Natural killer cell (primary cell): ENCODE measurements at regions not wholly inside any gene's neighbourhood (a gene's known extent, or its start where the extent isn't known, plus 50 kb on each side); places are given as distances from the start of the nearest gene placed in this dataset.

Experiments used
- ATAC-seq, 3 donors: fragments of 150-1000 bp in 2 of 3; fragments of 200-7000 bp in 1 of 3; cut with Tn5 transposase; 1 replicate in 1 of 3; 2 replicates in 2 of 3; pipeline ENCODE4 v1.10.0; 2021; ENCODE audit warnings: mild to moderate bottlenecking in 2 of 3, moderate library complexity in 2 of 3
- DNase-seq, 2 donors: peaks; one replicate each; pipeline versions ENCODE4 v3.0.0 to v3.0.0-alpha.2; 2013 to 2021; ENCODE audit warnings: mixed read lengths in 1 of 2
- H3K27ac ChIP-seq: one replicate; pipeline ENCODE4 v1.5.1; 2013; ENCODE audit warnings: mild to moderate bottlenecking, low read length
- H3K27me3 ChIP-seq: one replicate; pipeline ENCODE4 v1.6.1; 2013; ENCODE audit warnings: low read length; ENCODE audit not compliant: control insufficient read depth, insufficient read depth
- H3K36me3 ChIP-seq: one replicate; pipeline ENCODE4 v1.6.1; 2013; ENCODE audit warnings: low read length; ENCODE audit not compliant: control insufficient read depth, insufficient read depth
- H3K4me1 ChIP-seq: one replicate; pipeline ENCODE4 v1.6.1; 2013; ENCODE audit warnings: low read length; ENCODE audit not compliant: control insufficient read depth, insufficient read depth
- H3K4me3 ChIP-seq: one replicate; pipeline ENCODE4 v1.5.1; 2013; ENCODE audit warnings: low read length
- H3K9me3 ChIP-seq: one replicate; pipeline ENCODE4 v1.6.1; 2013; ENCODE audit warnings: low read length; ENCODE audit not compliant: control insufficient read depth, insufficient read depth
- H3K27ac Mint-ChIP-seq, 2 donors: one replicate each; pipeline ENCODE4 v1.8.0; 2022; ENCODE audit warnings: mild to moderate bottlenecking in 2 of 2, mixed read lengths in 2 of 2, moderate library complexity in 1 of 2
- H3K27me3 Mint-ChIP-seq, 2 donors: one replicate each; pipeline ENCODE4 v1.8.0; 2022; ENCODE audit warnings: low read depth in 2 of 2, mixed read lengths in 2 of 2
- H3K36me3 Mint-ChIP-seq: one replicate; pipeline ENCODE4 v1.8.0; 2022; ENCODE audit warnings: mixed read lengths
- H3K4me1 Mint-ChIP-seq, 2 donors: one replicate each; pipeline ENCODE4 v1.8.0; 2022; ENCODE audit warnings: mixed read lengths in 2 of 2
- H3K4me3 Mint-ChIP-seq: one replicate; pipeline ENCODE4 v1.8.0; 2022; ENCODE audit warnings: mild to moderate bottlenecking, moderate library complexity, mixed read lengths
- H3K9me3 Mint-ChIP-seq, 2 donors: one replicate each; pipeline ENCODE4 v1.8.0; 2022; ENCODE audit warnings: mixed read lengths in 2 of 2
- WGBS: methylation state at CpG from one replicate; pipeline ENCODE4 v1.1.7; 2013; ENCODE audit warnings: missing lambda C conversion rate; ENCODE audit not compliant: insufficient coverage; 5-methylcytosine and 5-hydroxymethylcytosine counted together
- intact Hi-C: fragments of 100-400 bp; cut with micrococcal nuclease; formaldehyde crosslinking; loops from one replicate; pipeline ENCODE4 v1.14.2; 2022
- TF ChIP-seq, protein P1 (sequence below): fragments of 200-600 bp; IDR thresholded peaks from one replicate; pipeline ENCODE4 v1.8.0; 2022; ENCODE audit warnings: antibody characterized with exemption

- DNase-seq (no peak), ATAC-seq (no peak)
- Mint-ChIP-seq H3K4me3 (no peak overlapping the region), H3K4me1 (no peaks in the 10 kb centered on the region), H3K27me3 (no peaks in the 10 kb centered on the region), H3K9me3 (no peaks in the 10 kb centered on the region), H3K27ac (no peak overlapping the region), H3K36me3 (no peaks in the 10 kb centered on the region)
- intact Hi-C loops, result no loop called here
- Histone ChIP-seq H3K9me3 (no peaks in the 10 kb centered on the region), H3K4me1 (no peaks in the 10 kb centered on the region), H3K36me3 (no peaks in the 10 kb centered on the region), H3K27ac (no peak overlapping the region), H3K27me3 (no peaks in the 10 kb centered on the region), H3K4me3 (no peak overlapping the region)
- 95% methylated on average over 11 of the region's 11 CpGs for WGBS
- TF ChIP-seq, protein P1, sequence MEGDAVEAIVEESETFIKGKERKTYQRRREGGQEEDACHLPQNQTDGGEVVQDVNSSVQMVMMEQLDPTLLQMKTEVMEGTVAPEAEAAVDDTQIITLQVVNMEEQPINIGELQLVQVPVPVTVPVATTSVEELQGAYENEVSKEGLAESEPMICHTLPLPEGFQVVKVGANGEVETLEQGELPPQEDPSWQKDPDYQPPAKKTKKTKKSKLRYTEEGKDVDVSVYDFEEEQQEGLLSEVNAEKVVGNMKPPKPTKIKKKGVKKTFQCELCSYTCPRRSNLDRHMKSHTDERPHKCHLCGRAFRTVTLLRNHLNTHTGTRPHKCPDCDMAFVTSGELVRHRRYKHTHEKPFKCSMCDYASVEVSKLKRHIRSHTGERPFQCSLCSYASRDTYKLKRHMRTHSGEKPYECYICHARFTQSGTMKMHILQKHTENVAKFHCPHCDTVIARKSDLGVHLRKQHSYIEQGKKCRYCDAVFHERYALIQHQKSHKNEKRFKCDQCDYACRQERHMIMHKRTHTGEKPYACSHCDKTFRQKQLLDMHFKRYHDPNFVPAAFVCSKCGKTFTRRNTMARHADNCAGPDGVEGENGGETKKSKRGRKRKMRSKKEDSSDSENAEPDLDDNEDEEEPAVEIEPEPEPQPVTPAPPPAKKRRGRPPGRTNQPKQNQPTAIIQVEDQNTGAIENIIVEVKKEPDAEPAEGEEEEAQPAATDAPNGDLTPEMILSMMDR, result no peak
These were observed 109.6 kb upstream of the FAM20C start for GRCh38 chr7:82757-83155.

DNA sequence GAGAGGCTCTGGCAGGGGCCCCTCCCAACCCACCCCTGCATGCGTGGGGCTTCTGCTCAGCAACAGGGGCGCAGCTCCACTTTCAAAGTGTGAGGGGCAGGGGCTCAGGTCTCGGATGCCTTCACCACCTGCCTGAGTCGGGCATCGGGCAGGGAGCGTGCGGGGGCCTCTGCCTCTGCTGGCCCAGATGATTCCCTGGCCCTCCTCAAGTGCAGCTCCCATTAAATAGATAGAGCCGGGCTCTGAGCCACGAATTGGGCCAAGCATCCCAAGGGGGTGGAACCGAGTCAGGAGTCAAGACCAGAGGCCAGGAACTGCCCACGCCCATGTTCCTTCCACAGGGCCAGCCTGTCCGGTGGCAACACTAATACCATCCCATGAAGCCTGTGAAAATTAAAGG, 108.9 kb upstream of the FAM20C start:
- TF ChIP-seq, protein P1, result no peak
- Histone ChIP-seq H3K27ac (no peak overlapping the region), H3K9me3 (no peaks in the 10 kb centered on the region), H3K36me3 (no peaks in the 10 kb centered on the region), H3K4me3 (no peak overlapping the region), H3K4me1 (no peaks in the 10 kb centered on the region), H3K27me3 (no peaks in the 10 kb centered on the region)
- intact Hi-C loops, result no loop called here
- H3K36me3 Mint-ChIP-seq, result no peaks in the 10 kb centered on the region
- ATAC-seq, result no peak
- no peak overlapping the region for H3K4me3 Mint-ChIP-seq
- no peak overlapping the region for H3K27ac Mint-ChIP-seq
- no peaks in the 10 kb centered on the region for H3K4me1 Mint-ChIP-seq
- H3K9me3 Mint-ChIP-seq, result no peaks in the 10 kb centered on the region
- WGBS, result 91% methylated on average over 12 of the region's 12 CpGs
- no peak for DNase-seq
- H3K27me3 Mint-ChIP-seq, result no peaks in the 10 kb centered on the region

- Mint-ChIP-seq H3K27me3 (no peaks in the 10 kb centered on the region), H3K36me3 (no peaks in the 10 kb centered on the region), H3K4me1 (peaks cover 0 to 5% of the 10 kb centered on the region in 2 donors), H3K9me3 (no peaks in the 10 kb centered on the region), H3K27ac (no peak overlapping the region), H3K4me3 (no peak overlapping the region)
- WGBS, result 87% methylated on average over 25 of the region's 25 CpGs
- TF ChIP-seq, protein P1, result no peak
- Histone ChIP-seq H3K27me3 (no peaks in the 10 kb centered on the region), H3K36me3 (no peaks in the 10 kb centered on the region), H3K27ac (no peak overlapping the region), H3K4me1 (peaks cover 4% of the 10 kb centered on the region), H3K9me3 (no peaks in the 10 kb centered on the region), H3K4me3 (no peak overlapping the region)
- intact Hi-C loops, result no loop called here
- ATAC-seq (no peak), DNase-seq (no peak)
These were observed 108.3 kb upstream of the FAM20C start for GRCh38 chr7:83861-84632.

GRCh38 chr7:84633-85020, 107.7 kb upstream of the FAM20C start:
- ATAC-seq, result no peak
- WGBS, result 84% methylated on average over 11 of the region's 11 CpGs
- H3K27ac Mint-ChIP-seq, result no peak overlapping the region
- peaks cover 0 to 11% of the 10 kb centered on the region in 2 donors for H3K4me1 Mint-ChIP-seq
- H3K4me1 ChIP-seq, result peaks cover 10% of the 10 kb centered on the region
- no peaks in the 10 kb centered on the region for H3K36me3 ChIP-seq
- TF ChIP-seq, protein P1, result no peak
- H3K27me3 Mint-ChIP-seq, result no peaks in the 10 kb centered on the region
- no peaks in the 10 kb centered on the region for H3K27me3 ChIP-seq
- DNase-seq, result no peak
- intact Hi-C loops, result no loop called here
- H3K36me3 Mint-ChIP-seq, result no peaks in the 10 kb centered on the region
- no peak overlapping the region for H3K4me3 ChIP-seq
- no peaks in the 10 kb centered on the region for H3K9me3 ChIP-seq
- no peaks in the 10 kb centered on the region for H3K9me3 Mint-ChIP-seq
- no peak overlapping the region for H3K4me3 Mint-ChIP-seq
- H3K27ac ChIP-seq, result no peak overlapping the region
